Progenitor cell of endocrine pancreas (in vitro differentiated cells): ENCODE measurements at regions not wholly inside any gene's neighbourhood (a gene's known extent, or its start where the extent isn't known, plus 50 kb on each side); places are given as distances from the start of the nearest gene placed in this dataset.

Experiments used
- DNase-seq: peaks from one replicate; pipeline ENCODE4 v3.0.0; 2021; ENCODE audit warnings: low spot score; ENCODE audit not compliant: unreplicated experiment
- H3K27ac Mint-ChIP-seq: 2 replicates; pipeline ENCODE4 v1.8.0; 2021; ENCODE audit warnings: mild to moderate bottlenecking, moderate library complexity, mixed read lengths
- H3K27me3 Mint-ChIP-seq: 2 replicates; pipeline ENCODE4 v1.8.0; 2021; ENCODE audit warnings: mixed read lengths
- H3K36me3 Mint-ChIP-seq: 2 replicates; pipeline ENCODE4 v1.8.0; 2022; ENCODE audit warnings: mixed read lengths; ENCODE audit not compliant: insufficient read depth
- H3K4me1 Mint-ChIP-seq: 2 replicates; pipeline ENCODE4 v1.8.0; 2021; ENCODE audit warnings: low read depth, mixed read lengths
- H3K4me3 Mint-ChIP-seq: 2 replicates; pipeline ENCODE4 v1.8.0; 2021; ENCODE audit warnings: low read depth, mild to moderate bottlenecking, moderate library complexity, mixed read lengths
- H3K9me3 Mint-ChIP-seq: 2 replicates; pipeline ENCODE4 v1.8.0; 2021; ENCODE audit warnings: low read depth, mixed read lengths
- TF ChIP-seq, protein P1 (sequence below): fragments of 200-600 bp; sonication (generic); IDR thresholded peaks from one replicate; pipeline ENCODE4 v1.5.0; 2021; ENCODE audit warnings: antibody characterized with exemption, mild to moderate bottlenecking; ENCODE audit not compliant: unreplicated experiment

- TF ChIP-seq, protein P1, sequence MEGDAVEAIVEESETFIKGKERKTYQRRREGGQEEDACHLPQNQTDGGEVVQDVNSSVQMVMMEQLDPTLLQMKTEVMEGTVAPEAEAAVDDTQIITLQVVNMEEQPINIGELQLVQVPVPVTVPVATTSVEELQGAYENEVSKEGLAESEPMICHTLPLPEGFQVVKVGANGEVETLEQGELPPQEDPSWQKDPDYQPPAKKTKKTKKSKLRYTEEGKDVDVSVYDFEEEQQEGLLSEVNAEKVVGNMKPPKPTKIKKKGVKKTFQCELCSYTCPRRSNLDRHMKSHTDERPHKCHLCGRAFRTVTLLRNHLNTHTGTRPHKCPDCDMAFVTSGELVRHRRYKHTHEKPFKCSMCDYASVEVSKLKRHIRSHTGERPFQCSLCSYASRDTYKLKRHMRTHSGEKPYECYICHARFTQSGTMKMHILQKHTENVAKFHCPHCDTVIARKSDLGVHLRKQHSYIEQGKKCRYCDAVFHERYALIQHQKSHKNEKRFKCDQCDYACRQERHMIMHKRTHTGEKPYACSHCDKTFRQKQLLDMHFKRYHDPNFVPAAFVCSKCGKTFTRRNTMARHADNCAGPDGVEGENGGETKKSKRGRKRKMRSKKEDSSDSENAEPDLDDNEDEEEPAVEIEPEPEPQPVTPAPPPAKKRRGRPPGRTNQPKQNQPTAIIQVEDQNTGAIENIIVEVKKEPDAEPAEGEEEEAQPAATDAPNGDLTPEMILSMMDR: no peak
- Mint-ChIP-seq H3K36me3 (peaks cover 2% of the 10 kb centered on the region), H3K4me3 (no peak overlapping the region), H3K4me1 (peaks cover 6% of the 10 kb centered on the region), H3K9me3 (peaks cover 23% of the 10 kb centered on the region), H3K27me3 (no peaks in the 10 kb centered on the region), H3K27ac (peak overlapping the region; percentile 27)
- no peak for DNase-seq
Measured at GRCh38 chr6:140138311-140139010, 764.0 kb upstream of the CITED2 start.

GRCh38 chr6:140134224-140134623, 759.8 kb upstream of the CITED2 start:
- TF ChIP-seq, protein P1: no peak
- Mint-ChIP-seq H3K27me3 (no peaks in the 10 kb centered on the region), H3K36me3 (peaks cover 5% of the 10 kb centered on the region), H3K9me3 (peaks cover 42% of the 10 kb centered on the region), H3K4me3 (no peak overlapping the region), H3K4me1 (peaks cover 6% of the 10 kb centered on the region), H3K27ac (no peak overlapping the region)
- DNase-seq: no peak

- TF ChIP-seq, protein P1: no peak
Measured at GRCh38 chr6:140130074-140130473, 755.6 kb upstream of the CITED2 start.

GRCh38 chr6:140124498-140124897, 750.0 kb upstream of the CITED2 start:
- peaks cover 5% of the 10 kb centered on the region for H3K4me1 Mint-ChIP-seq
- peaks cover 16% of the 10 kb centered on the region for H3K9me3 Mint-ChIP-seq
- no peaks in the 10 kb centered on the region for H3K27me3 Mint-ChIP-seq
- no peak for DNase-seq
- H3K27ac Mint-ChIP-seq: no peak overlapping the region
- no peak overlapping the region for H3K4me3 Mint-ChIP-seq
- H3K36me3 Mint-ChIP-seq: no peaks in the 10 kb centered on the region
- TF ChIP-seq, protein P1: no peak

More at GRCh38 chr6:140130074-140130473, 755.6 kb upstream of the CITED2 start:
- Mint-ChIP-seq H3K4me1 (peaks cover 2% of the 10 kb centered on the region), H3K4me3 (no peak overlapping the region), H3K9me3 (peaks cover 39% of the 10 kb centered on the region), H3K27me3 (no peaks in the 10 kb centered on the region), H3K27ac (no peak overlapping the region), H3K36me3 (peaks cover 3% of the 10 kb centered on the region)
- no peak for DNase-seq

DNA sequence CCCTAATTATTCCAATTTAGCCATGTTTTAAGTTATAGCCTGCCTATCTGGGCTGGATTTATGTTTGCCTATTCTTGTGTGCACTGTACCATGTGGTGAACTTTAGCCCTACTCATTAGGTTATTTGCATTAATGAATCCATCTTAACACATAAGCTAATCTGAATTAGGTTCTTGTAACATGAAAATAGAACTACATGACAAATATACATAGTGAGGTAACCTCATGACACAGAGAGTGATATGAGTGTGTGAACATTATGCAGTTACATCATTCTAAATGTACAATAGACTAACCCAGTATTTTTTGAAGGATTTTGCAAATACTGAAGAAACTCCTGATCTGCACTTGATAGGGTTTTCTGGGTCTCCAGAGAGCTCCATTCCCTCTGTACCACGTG, 733.7 kb upstream of the CITED2 start:
- Mint-ChIP-seq H3K4me3 (no peak overlapping the region), H3K27ac (no peak overlapping the region), H3K4me1 (peaks cover 3% of the 10 kb centered on the region), H3K36me3 (no peaks in the 10 kb centered on the region), H3K27me3 (no peaks in the 10 kb centered on the region), H3K9me3 (no peaks in the 10 kb centered on the region)
- TF ChIP-seq, protein P1: no peak
- DNase-seq: no peak
